ENCODE measurements at regions not wholly inside any gene's neighbourhood (a gene's known extent, or its start where the extent isn't known, plus 50 kb on each side); places are given as distances from the start of the nearest gene placed in this dataset.

- no peak for DNase-seq
These were observed 1067.9 kb upstream of the EEF2KMT start for GRCh38 chr16:6165330-6165979.

GRCh38 chr16:6160871-6161270 is 1063.3 kb upstream of the EEF2KMT start:
- DNase-seq, result no peak

GRCh38 chr16:6160303-6160702 is 1062.7 kb upstream of the EEF2KMT start:
- no peak for DNase-seq

- no peak for DNase-seq
These were observed 1060.2 kb upstream of the EEF2KMT start for GRCh38 chr16:6157806-6158205.

- no peak for DNase-seq
These were observed 1057.7 kb upstream of the EEF2KMT start for GRCh38 chr16:6155271-6155670.

- no peak for DNase-seq
These were observed 1056.3 kb upstream of the EEF2KMT start for GRCh38 chr16:6153901-6154300.

- DNase-seq, result no peak
These were observed 1051.4 kb upstream of the EEF2KMT start for GRCh38 chr16:6149031-6149430.

- no peak for DNase-seq
These were observed 1050.8 kb upstream of the EEF2KMT start for GRCh38 chr16:6148361-6148760.

- DNase-seq, result no peak
These were observed 1049.4 kb upstream of the EEF2KMT start for GRCh38 chr16:6146874-6147425.

- DNase-seq, result no peak
These were observed 1048.8 kb upstream of the EEF2KMT start for GRCh38 chr16:6146356-6146755.

GRCh38 chr16:6144463-6144862 is 1046.9 kb upstream of the EEF2KMT start:
- DNase-seq, result no peak

GRCh38 chr16:6143020-6143419 is 1045.4 kb upstream of the EEF2KMT start:
- DNase-seq, result no peak

GRCh38 chr16:6133009-6133557 is 1035.5 kb upstream of the EEF2KMT start:
- DNase-seq, result no peak

- no peak for DNase-seq
These were observed 1034.5 kb upstream of the EEF2KMT start for GRCh38 chr16:6132121-6132520.

GRCh38 chr16:6131526-6132050 is 1034.0 kb upstream of the EEF2KMT start:
- no peak for DNase-seq

GRCh38 chr16:6125483-6126259 is 1028.1 kb upstream of the EEF2KMT start:
- DNase-seq, result no peak

GRCh38 chr16:6124136-6124535 is 1026.5 kb upstream of the EEF2KMT start:
- DNase-seq, result no peak

GRCh38 chr16:6122401-6122800 is 1024.8 kb upstream of the EEF2KMT start:
- no peak for DNase-seq

- no peak for DNase-seq
These were observed 1017.1 kb upstream of the EEF2KMT start for GRCh38 chr16:6114691-6115090.

- DNase-seq, result no peak
These were observed 1016.2 kb upstream of the EEF2KMT start for GRCh38 chr16:6113749-6114148.

GRCh38 chr16:6112700-6113099 is 1015.1 kb upstream of the EEF2KMT start:
- no peak for DNase-seq

- DNase-seq, result no peak
These were observed 1013.8 kb upstream of the EEF2KMT start for GRCh38 chr16:6111390-6111789.

GRCh38 chr16:6110346-6110745 is 1012.8 kb upstream of the EEF2KMT start:
- no peak for DNase-seq

GRCh38 chr16:6106061-6106460 is 1008.5 kb upstream of the EEF2KMT start:
- DNase-seq, result no peak

Data from COR-L47 (cell line).